Erythroblast (primary cell): ENCODE measurements at regions not wholly inside any gene's neighbourhood (a gene's known extent, or its start where the extent isn't known, plus 50 kb on each side); places are given as distances from the start of the nearest gene placed in this dataset.

Experiments used
- GATA1 ChIP-seq: IDR thresholded peaks from 2 replicates; pipeline ENCODE4 v1.6.1; 2011; ENCODE audit warnings: low read depth, mild to moderate bottlenecking, control low read depth, low read length, moderate library complexity
- POLR2A ChIP-seq: IDR thresholded peaks from 2 replicates; pipeline ENCODE4 v1.6.1; 2011; ENCODE audit warnings: mild to moderate bottlenecking, low read length

- TF ChIP-seq POLR2A (no peak), GATA1 (no peak)
Measured at GRCh38 chr16:7775072-7775488, 442.4 kb downstream of the RBFOX1 start.
